GM21423 (cell line): ENCODE measurements at regions not wholly inside any gene's neighbourhood (a gene's known extent, or its start where the extent isn't known, plus 50 kb on each side); places are given as distances from the start of the nearest gene placed in this dataset.

Experiments used
- ATAC-seq: cut with Tn5 transposase; IDR thresholded peaks from one replicate; pipeline ENCODE4 v1.9.1; 2021; ENCODE audit warnings: mild to moderate bottlenecking, moderate library complexity; ENCODE audit not compliant: unreplicated experiment

- ATAC-seq = no peak
These were observed 386.6 kb upstream of the THBS1 start for GRCh38 chr15:39194106-39194830.

DNA sequence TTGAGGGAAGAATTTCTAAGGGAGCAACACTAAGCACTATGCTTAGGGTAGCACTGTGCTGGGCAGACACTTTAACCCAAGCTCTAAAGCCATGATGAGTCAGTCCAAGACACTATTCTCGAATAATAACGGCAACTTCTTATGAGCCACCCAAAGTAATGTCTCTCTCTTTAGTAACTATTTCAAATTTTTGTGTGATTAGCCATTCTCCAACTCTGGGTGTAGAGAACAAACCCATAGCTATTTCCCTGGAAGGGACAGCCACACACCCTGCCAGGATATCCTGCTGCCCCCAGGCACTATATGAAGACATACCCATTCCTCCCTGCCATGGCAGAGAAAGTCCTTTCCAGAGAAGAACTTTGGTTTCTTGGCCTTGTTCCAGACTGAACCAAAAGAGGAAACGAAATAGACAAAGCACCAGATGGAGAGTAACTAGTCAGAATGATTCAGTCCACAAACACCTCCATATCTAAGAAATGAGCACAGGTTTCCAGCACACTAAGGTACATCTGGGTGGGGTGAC is 384.9 kb upstream of the THBS1 start:
- ATAC-seq = no peak

GRCh38 chr15:39198044-39199000 is 382.6 kb upstream of the THBS1 start:
- no peak for ATAC-seq

DNA sequence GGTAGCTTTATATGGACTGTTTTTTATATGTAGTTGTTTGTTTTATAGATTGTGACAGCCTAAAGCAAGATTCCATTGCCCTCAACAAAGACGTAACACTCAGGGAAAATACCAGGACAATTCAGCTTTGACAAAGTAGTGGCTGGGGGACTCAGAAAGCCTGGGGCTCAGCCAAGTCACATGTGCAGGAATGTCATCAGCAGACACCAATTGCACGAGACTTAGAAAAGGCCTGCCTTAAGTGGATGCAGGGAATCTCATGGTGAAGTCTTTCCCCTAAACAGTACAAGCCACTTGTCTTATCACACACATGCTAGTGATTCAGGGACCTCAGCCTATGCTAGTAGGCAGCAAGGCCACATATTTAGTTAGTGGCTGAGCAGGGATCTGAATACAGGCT is 381.8 kb upstream of the THBS1 start:
- no peak for ATAC-seq

DNA sequence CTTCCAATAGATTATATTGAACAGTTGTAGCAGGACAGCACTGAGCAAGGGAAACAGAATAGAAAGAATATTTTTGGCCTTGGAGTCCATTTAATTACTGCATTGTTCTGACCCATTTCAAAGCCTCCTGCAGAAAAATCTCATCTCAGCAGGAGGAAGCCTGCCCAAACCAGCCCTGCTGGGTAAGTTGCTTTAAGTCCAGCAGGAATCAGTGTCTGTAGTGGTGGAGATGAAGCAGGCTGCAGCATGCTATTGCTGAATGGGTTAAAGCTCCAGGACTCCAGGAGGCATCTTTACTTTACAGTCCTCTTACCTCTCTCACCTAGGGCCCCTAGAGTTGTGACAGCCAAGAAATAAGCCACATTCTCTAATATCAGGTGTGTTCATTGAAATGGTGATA is 380.3 kb upstream of the THBS1 start:
- no peak for ATAC-seq

GRCh38 chr15:39202641-39203040 is 378.2 kb upstream of the THBS1 start:
- ATAC-seq = no peak

DNA sequence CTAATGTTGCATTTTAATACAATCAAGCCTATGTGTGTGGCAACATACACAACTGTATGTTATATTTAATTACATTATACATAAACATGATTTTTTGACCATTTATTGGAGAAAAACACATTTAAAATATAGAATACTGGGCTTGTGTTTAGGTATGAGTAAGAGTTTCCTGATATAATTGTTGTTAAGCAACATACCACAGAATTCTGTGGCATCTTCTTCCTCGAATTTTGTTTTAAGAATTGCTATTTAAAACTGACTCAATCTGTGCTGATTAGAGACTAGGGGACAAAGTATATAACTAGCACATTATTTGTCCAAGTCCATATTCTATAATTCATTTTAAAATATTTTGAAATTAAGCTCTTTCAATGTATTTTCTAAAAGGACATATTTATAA is 376.8 kb upstream of the THBS1 start:
- no peak for ATAC-seq

- ATAC-seq = no peak
These were observed 375.8 kb upstream of the THBS1 start for GRCh38 chr15:39205081-39205480.

GRCh38 chr15:39205506-39206371 is 375.1 kb upstream of the THBS1 start:
- ATAC-seq = no peak

DNA sequence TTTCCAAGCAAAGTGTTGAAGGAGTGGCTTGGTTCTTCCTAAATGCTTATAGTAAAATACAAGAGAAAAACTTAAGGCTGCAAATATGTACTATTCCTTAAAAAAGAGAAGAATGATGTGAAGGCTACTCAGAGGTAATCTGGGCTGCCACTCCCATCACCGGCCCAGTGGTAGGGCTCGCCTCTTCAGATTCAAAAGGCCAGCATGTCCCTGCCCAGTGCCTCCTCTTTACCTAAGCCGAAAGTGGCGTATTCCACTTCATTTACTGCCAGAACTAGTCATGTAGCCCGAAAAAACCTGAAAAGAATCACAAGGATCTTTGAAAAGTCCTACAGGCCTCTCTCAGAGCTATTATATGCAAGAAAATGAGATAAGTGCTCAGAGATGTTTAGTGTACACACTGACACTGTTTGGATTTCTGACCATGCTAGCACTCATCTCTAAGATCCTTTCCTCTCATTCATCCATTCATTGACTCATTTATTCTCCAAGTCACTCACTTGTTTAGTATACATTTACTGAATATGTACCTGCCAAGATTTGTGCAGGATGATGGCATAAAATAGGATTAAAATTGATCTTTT is 373.3 kb upstream of the THBS1 start:
- no peak for ATAC-seq

DNA sequence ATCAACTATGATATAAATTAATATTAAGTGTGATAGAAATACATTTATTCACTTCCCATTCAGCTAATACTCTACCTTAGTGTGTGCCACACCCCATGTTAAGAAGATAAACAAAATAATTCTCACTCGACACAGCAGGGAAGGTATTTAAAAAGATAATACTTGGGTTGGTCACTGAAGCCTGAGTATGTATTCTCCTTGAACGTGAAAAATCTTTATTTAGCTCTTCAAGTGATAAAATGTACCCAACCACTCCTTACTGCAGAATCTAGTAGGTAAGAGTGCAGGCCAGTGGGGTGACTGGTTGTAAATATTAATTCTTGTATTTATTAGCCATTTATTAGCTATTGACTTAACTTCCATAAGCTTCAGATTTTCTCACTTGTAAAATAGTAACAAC is 372.7 kb upstream of the THBS1 start:
- no peak for ATAC-seq

- no peak for ATAC-seq
These were observed 371.2 kb upstream of the THBS1 start for GRCh38 chr15:39209548-39210211.

- no peak for ATAC-seq
These were observed 369.5 kb upstream of the THBS1 start for GRCh38 chr15:39211108-39211979.

DNA sequence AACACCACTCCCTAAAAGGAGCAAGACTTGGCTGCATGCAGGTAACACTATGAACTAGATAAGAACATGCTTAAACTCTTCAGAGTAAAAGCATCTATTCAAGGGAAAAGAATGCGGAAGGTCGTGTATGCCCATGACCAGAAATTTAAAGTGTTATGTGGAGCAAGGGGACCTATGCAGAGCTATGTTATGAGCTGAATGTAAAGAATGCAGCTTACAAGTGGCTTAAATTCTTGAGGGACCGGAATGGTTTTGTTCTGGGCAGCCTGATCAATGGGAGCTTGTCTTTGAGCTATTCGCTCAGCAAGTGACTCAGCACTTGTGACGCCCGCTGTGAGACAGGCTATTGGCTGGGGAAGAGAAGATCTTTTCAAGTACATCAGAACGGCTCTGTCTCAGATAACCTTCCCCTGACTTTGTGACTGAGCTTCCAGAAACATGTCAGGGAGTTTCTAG is 367.5 kb upstream of the THBS1 start:
- ATAC-seq = no peak

- ATAC-seq = no peak
These were observed 365.9 kb upstream of the THBS1 start for GRCh38 chr15:39215015-39215414.

- no peak for ATAC-seq
These were observed 364.1 kb upstream of the THBS1 start for GRCh38 chr15:39216816-39217215.

DNA sequence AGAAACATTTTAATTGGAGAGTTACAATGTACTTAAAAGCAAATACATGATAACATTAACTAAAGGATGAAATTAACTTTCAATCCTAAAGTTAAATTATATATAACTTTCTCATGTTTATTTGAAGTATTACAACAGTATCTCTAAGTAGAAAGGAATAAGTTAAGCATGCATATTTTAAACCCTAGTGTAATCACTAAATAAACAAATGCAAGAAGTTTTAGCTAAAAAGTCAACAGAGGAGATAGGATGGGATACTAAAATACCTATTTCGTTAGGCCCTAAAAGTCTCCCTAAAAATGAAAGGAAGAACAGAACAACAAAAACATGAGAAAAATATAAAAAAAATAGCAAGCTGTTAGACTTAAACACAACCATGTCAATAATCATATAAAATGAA is 361.3 kb upstream of the THBS1 start:
- no peak for ATAC-seq

GRCh38 chr15:39226169-39226937 is 354.5 kb upstream of the THBS1 start:
- ATAC-seq = no peak
